Spleen (tissue), 7 donors: ENCODE measurements at regions not wholly inside any gene's neighbourhood (a gene's known extent, or its start where the extent isn't known, plus 50 kb on each side); places are given as distances from the start of the nearest gene placed in this dataset.

Experiments
- POLR2AphosphoS5 ChIP-seq, 3 donors: sonication (generic); formaldehyde crosslinking; IDR thresholded peaks; one replicate each; pipeline ENCODE4 v1.5.1; 2017; ENCODE audit warnings: antibody characterized with exemption in 3 of 3
- TF ChIP-seq, protein P1 (sequence below), 11 experiments: fragments of 200-600 bp in 7 of 11; fragments of 450-650 bp in 4 of 11; sonication (generic) in 4 of 11; IDR thresholded peaks in 8 of 11; conservative IDR thresholded peaks in 3 of 11; 1 replicate in 7 of 11; 2 replicates in 4 of 11; pipeline versions ENCODE4 v1.4.0 to v1.8.0; 2016 to 2021; ENCODE audit warnings: antibody characterized with exemption in 11 of 11, inconsistent platforms in 4 of 11, mild to moderate bottlenecking in 1 of 11
- donor health status: DM: no; HTN: no; CAD: no; lungs with moderate emphysema.
- donor health status: DM: no; HTN: no; CAD: no.
- donor health status: DM: no; HTN: no; CAD: no.

DNA sequence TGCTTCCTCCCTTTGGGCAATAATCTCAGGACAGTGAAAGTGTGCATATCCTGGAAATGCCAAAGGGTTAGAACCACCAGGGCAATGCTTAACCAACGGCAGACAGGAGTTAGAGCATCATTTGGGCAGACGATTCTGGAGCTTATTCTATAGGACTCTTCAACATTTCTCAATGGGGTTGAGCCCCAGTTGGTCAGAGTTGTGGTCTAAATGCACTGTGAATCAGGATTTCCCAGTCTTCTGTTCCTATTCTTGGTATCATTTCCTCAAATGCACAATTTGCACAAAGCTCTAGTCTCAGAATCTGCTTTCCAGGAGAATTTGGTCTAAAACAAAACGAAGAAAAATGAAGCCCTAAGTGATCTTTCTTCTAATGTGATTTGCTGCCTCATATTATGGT lies 389.6 kb upstream of the JAG1 start:
- TF ChIP-seq POLR2AphosphoS5 (IDR thresholded peaks at IDR 0.05), result no peak
- TF ChIP-seq, protein P1, sequence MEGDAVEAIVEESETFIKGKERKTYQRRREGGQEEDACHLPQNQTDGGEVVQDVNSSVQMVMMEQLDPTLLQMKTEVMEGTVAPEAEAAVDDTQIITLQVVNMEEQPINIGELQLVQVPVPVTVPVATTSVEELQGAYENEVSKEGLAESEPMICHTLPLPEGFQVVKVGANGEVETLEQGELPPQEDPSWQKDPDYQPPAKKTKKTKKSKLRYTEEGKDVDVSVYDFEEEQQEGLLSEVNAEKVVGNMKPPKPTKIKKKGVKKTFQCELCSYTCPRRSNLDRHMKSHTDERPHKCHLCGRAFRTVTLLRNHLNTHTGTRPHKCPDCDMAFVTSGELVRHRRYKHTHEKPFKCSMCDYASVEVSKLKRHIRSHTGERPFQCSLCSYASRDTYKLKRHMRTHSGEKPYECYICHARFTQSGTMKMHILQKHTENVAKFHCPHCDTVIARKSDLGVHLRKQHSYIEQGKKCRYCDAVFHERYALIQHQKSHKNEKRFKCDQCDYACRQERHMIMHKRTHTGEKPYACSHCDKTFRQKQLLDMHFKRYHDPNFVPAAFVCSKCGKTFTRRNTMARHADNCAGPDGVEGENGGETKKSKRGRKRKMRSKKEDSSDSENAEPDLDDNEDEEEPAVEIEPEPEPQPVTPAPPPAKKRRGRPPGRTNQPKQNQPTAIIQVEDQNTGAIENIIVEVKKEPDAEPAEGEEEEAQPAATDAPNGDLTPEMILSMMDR (IDR thresholded peaks at IDR 0.05 in 8 of 11, conservative IDR thresholded peaks at IDR 0.05 in 3 of 11), result no peak
